HG03196 (cell line): ENCODE measurements at regions not wholly inside any gene's neighbourhood (a gene's known extent, or its start where the extent isn't known, plus 50 kb on each side); places are given as distances from the start of the nearest gene placed in this dataset.

Experiments used
- ATAC-seq: cut with Tn5 transposase; IDR thresholded peaks from one replicate; pipeline ENCODE4 v1.9.1; 2021; ENCODE audit not compliant: unreplicated experiment

GRCh38 chr18:60753753-60754152, 381.2 kb upstream of the MC4R start:
- ATAC-seq, result no peak

GRCh38 chr18:60754413-60755009, 381.9 kb upstream of the MC4R start:
- no peak for ATAC-seq

GRCh38 chr18:60755134-60755533, 382.6 kb upstream of the MC4R start:
- no peak for ATAC-seq

- ATAC-seq, result no peak
Observed at GRCh38 chr18:60775978-60776377, 403.4 kb upstream of the MC4R start.

- ATAC-seq, result no peak
Observed at GRCh38 chr18:60784161-60784560, 411.6 kb upstream of the MC4R start.

- ATAC-seq, result no peak
Observed at GRCh38 chr18:60794802-60795201, 422.2 kb upstream of the MC4R start.

GRCh38 chr18:60804415-60804814, 431.8 kb upstream of the MC4R start:
- ATAC-seq, result no peak

GRCh38 chr18:60809937-60810336, 437.4 kb upstream of the MC4R start:
- no peak for ATAC-seq

GRCh38 chr18:60812921-60813320, 440.3 kb upstream of the MC4R start:
- ATAC-seq, result no peak

- no peak for ATAC-seq
Observed at GRCh38 chr18:60826346-60826745, 453.8 kb upstream of the MC4R start.

GRCh38 chr18:60831971-60832370, 459.4 kb upstream of the MC4R start:
- ATAC-seq, result no peak

GRCh38 chr18:60838677-60839076, 466.1 kb upstream of the MC4R start:
- ATAC-seq, result no peak

GRCh38 chr18:60846396-60846795, 473.8 kb upstream of the MC4R start:
- no peak for ATAC-seq

- ATAC-seq, result no peak
Observed at GRCh38 chr18:60847517-60847916, 474.9 kb upstream of the MC4R start.

GRCh38 chr18:60861575-60861974, 471.7 kb upstream of the CDH20 start:
- ATAC-seq, result no peak

GRCh38 chr18:60862988-60863387, 470.2 kb upstream of the CDH20 start:
- ATAC-seq, result no peak

- ATAC-seq, result no peak
Observed at GRCh38 chr18:60865801-60866200, 467.4 kb upstream of the CDH20 start.

GRCh38 chr18:60870261-60871153, 462.7 kb upstream of the CDH20 start:
- no peak for ATAC-seq

GRCh38 chr18:60872434-60872833, 460.8 kb upstream of the CDH20 start:
- ATAC-seq, result no peak

GRCh38 chr18:60873708-60874107, 459.5 kb upstream of the CDH20 start:
- no peak for ATAC-seq

GRCh38 chr18:60875957-60876507, 457.2 kb upstream of the CDH20 start:
- no peak for ATAC-seq

GRCh38 chr18:60880184-60880583, 453.0 kb upstream of the CDH20 start:
- no peak for ATAC-seq
